ENCODE measurements at regions not wholly inside any gene's neighbourhood (a gene's known extent, or its start where the extent isn't known, plus 50 kb on each side); places are given as distances from the start of the nearest gene placed in this dataset.

DNA sequence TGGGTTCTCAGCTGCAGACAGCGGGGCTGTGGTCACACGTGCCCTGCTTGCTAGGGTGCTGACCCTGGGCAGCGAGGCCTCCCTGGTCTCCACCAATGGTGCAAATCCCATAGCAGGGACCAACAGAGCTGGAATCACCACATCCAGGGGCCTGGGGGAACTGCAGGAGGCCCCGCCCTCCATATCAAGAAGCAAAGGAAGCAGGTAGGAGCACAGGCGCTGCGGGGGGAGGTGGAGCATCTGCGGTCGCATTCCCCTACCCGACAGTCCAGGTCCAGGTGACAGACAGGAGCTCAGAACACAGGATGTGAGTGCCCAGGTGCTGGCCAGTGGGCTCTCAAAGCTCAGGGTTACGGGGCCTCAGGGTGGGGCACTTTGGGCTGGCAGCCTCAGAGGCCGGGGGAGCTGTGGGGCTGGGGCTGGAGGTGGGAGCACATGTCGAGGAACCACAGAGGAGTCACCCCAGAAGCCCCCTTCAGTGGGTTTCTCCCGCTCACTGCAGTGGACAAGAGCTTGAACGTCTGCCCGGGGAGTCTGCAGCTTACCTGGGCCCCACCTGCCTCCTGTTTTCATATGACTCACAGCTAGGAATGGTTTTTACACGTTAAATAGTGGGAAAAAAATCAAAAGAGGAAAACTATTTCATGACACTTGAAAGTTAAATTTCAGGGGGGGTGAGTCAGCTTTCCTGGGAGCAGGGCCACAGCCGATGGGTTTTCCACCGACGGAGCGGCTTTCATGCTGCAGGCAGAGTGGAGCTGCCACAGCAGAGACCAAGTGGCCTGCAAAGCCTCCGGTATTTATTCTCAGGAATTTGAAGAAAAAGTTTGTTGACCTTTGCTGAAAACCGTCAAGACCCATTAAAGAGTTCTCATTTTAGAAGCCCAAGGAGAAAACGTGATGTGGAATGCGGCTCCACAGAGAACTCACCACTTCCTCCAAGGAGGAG lies 148.7 kb upstream of the PPP2R2D start:
- DNase-seq = no peak
- H3K9me3 ChIP-seq (ENCODE audit: control extremely low read depth in 1 of 5, control insufficient read depth in 4 of 5, insufficient read depth in 2 of 5, low read depth in 1 of 5, low read length in 4 of 5) = no peaks in the 10 kb centered on the region
- ChIA-PET POLR2A (no interaction called here), CTCF (no interaction called here)
- no peaks in the 10 kb centered on the region for H3K36me3 ChIP-seq (ENCODE audit: control insufficient read depth in 4 of 4, insufficient read depth in 4 of 4, low read length in 3 of 4)
- peaks cover 0 to 46% (median 5%) of the 10 kb centered on the region in 5 experiments for H3K27me3 ChIP-seq (replicated peaks in 2 of 5; ENCODE audit: control insufficient read depth in 4 of 5, insufficient read depth in 5 of 5, low read length in 4 of 5)
- WGBS (ENCODE audit: insufficient coverage) = 80% methylated on average over 13 of the region's 24 CpGs
- H3K4me1 ChIP-seq (ENCODE audit: control extremely low read depth in 1 of 4, control insufficient read depth in 4 of 4, insufficient read depth in 4 of 4, low read length in 3 of 4) = peaks cover 0 to 12% (median 5%) of the 10 kb centered on the region in 4 experiments
- H3K4me3 ChIP-seq (ENCODE audit: control insufficient read depth in 1 of 7, extremely low read depth in 1 of 7, insufficient read depth in 4 of 7, low read depth in 2 of 7, low read length in 6 of 7) = no peak overlapping the region
- H3K27ac ChIP-seq (ENCODE audit: insufficient read depth in 1 of 2, low read depth in 1 of 2, low read length in 2 of 2, poor library complexity in 1 of 2, severe bottlenecking in 2 of 2) = no peak overlapping the region

DNA sequence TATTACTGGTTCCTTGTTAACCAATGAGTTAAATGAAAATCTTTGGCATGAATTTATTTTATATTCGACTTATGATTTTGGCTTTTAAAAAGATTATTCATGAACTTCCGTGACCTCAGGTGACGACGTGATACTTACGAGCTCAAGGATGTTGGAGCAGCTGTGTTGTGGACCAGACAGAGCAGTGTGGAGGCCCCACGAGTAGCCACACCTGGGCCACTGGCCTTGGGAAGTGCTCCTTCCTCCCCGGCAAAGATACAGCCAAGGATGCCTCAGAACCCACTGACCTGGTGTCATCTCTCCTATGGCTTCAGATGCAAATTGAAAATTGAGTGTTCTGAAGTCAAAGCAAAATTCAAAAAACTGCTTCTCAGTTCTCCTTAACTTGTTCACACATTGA lies 147.5 kb upstream of the PPP2R2D start:
- Histone ChIP-seq H3K9me3 (ENCODE audit: control extremely low read depth in 1 of 5, control insufficient read depth in 4 of 5, insufficient read depth in 2 of 5, low read depth in 1 of 5, low read length in 4 of 5) (no peaks in the 10 kb centered on the region), H3K4me1 (ENCODE audit: control extremely low read depth in 1 of 4, control insufficient read depth in 4 of 4, insufficient read depth in 4 of 4, low read length in 3 of 4) (peaks cover 0 to 12% (median 5%) of the 10 kb centered on the region in 4 experiments), H3K4me3 (ENCODE audit: control insufficient read depth in 1 of 7, extremely low read depth in 1 of 7, insufficient read depth in 4 of 7, low read depth in 2 of 7, low read length in 6 of 7) (no peak overlapping the region), H3K36me3 (ENCODE audit: control insufficient read depth in 4 of 4, insufficient read depth in 4 of 4, low read length in 3 of 4) (no peaks in the 10 kb centered on the region), H3K27ac (ENCODE audit: insufficient read depth in 1 of 2, low read depth in 1 of 2, low read length in 2 of 2, poor library complexity in 1 of 2, severe bottlenecking in 2 of 2) (no peak overlapping the region), H3K27me3 (replicated peaks in 2 of 5; ENCODE audit: control insufficient read depth in 4 of 5, insufficient read depth in 5 of 5, low read length in 4 of 5) (peaks cover 0 to 43% (median 5%) of the 10 kb centered on the region in 5 experiments)
- no peak for DNase-seq
- ChIA-PET POLR2A (no interaction called here), CTCF (no interaction called here)
- WGBS (ENCODE audit: insufficient coverage) = 90% methylated on average over 6 of the region's 7 CpGs

DNA sequence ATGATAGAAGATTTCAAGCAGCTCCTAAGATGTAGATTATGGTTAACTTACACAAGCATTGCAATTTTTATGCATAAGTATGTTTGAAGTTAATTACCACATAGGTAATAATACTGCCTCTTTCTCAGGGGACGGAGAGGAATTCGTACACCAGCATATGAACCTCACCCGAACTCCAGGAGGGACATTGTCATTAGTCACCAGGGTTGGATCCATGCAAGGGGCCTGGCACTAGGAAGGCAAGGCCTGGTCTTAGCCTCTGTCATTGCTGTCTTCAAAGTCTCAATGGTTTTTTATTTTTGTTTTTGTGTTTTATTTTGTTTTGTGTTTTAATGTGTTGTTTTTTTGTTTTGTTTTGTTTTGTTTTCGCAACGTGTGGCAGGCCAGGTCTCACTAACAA lies 145.6 kb upstream of the PPP2R2D start:
- WGBS (ENCODE audit: insufficient coverage) = 96% methylated on average over 5 of the region's 5 CpGs
- no peak overlapping the region for H3K4me3 ChIP-seq (ENCODE audit: control insufficient read depth in 1 of 7, extremely low read depth in 1 of 7, insufficient read depth in 4 of 7, low read depth in 2 of 7, low read length in 6 of 7)
- H3K27me3 ChIP-seq (replicated peaks in 2 of 5; ENCODE audit: control insufficient read depth in 4 of 5, insufficient read depth in 5 of 5, low read length in 4 of 5) = peaks cover 0 to 25% (median 2%) of the 10 kb centered on the region in 5 experiments
- no peak overlapping the region for H3K27ac ChIP-seq (ENCODE audit: insufficient read depth in 1 of 2, low read depth in 1 of 2, low read length in 2 of 2, poor library complexity in 1 of 2, severe bottlenecking in 2 of 2)
- CTCF ChIA-PET = no interaction called here
- no peaks in the 10 kb centered on the region for H3K9me3 ChIP-seq (ENCODE audit: control extremely low read depth in 1 of 5, control insufficient read depth in 4 of 5, insufficient read depth in 2 of 5, low read depth in 1 of 5, low read length in 4 of 5)
- peaks cover 0 to 5% (median 2%) of the 10 kb centered on the region in 4 experiments for H3K4me1 ChIP-seq (ENCODE audit: control extremely low read depth in 1 of 4, control insufficient read depth in 4 of 4, insufficient read depth in 4 of 4, low read length in 3 of 4)
- no peak for DNase-seq
- H3K36me3 ChIP-seq (ENCODE audit: control insufficient read depth in 4 of 4, insufficient read depth in 4 of 4, low read length in 3 of 4) = no peaks in the 10 kb centered on the region
- POLR2A ChIA-PET = no interaction called here

DNA sequence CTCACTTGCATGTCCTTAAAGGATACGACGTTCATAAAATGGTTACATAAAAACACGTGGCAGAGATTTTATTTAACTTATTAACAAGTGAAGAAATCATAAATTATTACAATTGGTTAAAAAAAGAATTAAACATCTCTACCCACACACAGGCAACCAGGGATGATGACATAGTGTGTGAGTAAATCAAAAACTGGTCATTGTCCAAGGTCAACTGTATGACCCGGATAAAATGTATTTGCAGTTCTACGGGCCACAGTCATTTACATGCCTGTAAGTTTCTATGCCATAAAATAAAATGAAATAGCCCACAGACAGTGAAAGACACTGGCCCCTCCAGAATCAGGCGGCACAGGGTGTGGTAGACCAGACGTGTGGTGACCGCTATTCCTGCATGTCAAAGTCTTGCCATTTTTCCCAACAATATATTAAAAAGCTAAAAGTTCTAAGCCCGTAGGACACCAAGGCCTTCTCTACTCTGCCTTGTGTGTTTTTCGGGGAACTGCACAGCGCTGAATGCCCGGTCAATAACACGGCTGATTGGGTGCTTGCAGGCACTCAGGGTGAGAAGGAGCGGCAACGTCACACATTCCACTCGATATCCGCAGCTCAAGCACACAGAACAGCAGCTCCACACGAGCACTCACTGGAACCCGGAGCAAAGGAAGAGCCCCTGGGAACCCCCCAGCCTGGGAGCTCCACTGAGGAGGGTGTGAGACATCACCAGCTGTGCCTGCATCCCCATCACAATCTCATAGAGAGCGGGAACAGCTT lies 143.3 kb upstream of the PPP2R2D start:
- ChIA-PET CTCF (interaction anchor here (1.2 to 2.0 kb wide), 2 partner anchors 10 to 28 kb away, joined by 3 to 4 read pairs; no protein-coding TSS in a partner anchor), POLR2A (no interaction called here)
- Histone ChIP-seq H3K4me3 (ENCODE audit: control insufficient read depth in 1 of 7, extremely low read depth in 1 of 7, insufficient read depth in 4 of 7, low read depth in 2 of 7, low read length in 6 of 7) (no peak overlapping the region), H3K9me3 (ENCODE audit: control extremely low read depth in 1 of 5, control insufficient read depth in 4 of 5, insufficient read depth in 2 of 5, low read depth in 1 of 5, low read length in 4 of 5) (no peaks in the 10 kb centered on the region), H3K36me3 (ENCODE audit: control insufficient read depth in 4 of 4, insufficient read depth in 4 of 4, low read length in 3 of 4) (no peaks in the 10 kb centered on the region), H3K27ac (ENCODE audit: insufficient read depth in 1 of 2, low read depth in 1 of 2, low read length in 2 of 2, poor library complexity in 1 of 2, severe bottlenecking in 2 of 2) (no peak overlapping the region), H3K4me1 (ENCODE audit: control extremely low read depth in 1 of 4, control insufficient read depth in 4 of 4, insufficient read depth in 4 of 4, low read length in 3 of 4) (peaks cover 0 to 12% (median 5%) of the 10 kb centered on the region in 4 experiments), H3K27me3 (replicated peaks in 2 of 5; ENCODE audit: control insufficient read depth in 4 of 5, insufficient read depth in 5 of 5, low read length in 4 of 5) (peaks cover 0 to 6% (median 2%) of the 10 kb centered on the region in 5 experiments)
- WGBS (ENCODE audit: insufficient coverage) = 96% methylated on average over 14 of the region's 20 CpGs
- DNase-seq = no peak

DNA sequence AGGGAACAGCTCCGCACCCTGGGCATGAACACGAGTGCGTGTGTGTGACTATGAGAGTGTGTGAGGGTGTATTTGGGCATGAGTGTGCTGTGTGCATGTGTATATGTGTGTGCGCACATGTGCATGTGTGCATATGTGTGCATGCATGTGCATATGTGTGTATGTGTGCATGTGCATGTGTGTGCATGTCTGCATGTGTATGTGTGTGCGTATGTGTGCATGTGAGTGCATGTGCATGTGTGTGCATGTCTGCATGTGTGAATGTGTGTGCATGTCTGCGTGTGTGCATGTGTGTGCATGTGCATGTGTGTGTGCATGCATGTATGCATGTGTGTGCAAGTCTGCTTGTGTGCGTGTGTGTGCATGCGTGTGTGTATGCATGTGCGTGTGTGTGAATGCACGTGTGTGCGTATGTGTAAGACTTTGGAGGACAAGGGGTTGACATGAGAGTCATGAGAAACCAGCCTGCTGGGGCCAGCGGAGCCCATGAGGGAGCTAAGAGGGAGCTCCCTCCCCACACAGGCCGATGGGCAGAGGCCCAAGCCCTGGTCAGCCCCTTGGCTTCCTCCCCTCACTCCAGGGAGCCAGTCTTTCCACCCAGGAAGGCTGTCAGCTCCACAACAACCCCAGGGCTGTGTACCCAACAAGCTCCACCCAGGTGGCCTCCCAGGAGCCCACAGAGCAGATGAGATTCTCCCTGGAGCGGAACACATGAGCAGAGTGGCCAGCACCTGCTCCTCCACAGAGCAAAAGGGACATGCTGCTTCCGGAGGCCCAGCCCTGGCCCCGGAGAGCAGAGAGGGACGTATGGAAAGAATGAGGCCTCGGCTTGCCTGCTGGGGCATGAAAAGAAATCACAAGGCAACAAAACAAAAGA lies 142.5 kb upstream of the PPP2R2D start:
- CTCF ChIA-PET = interaction anchor here (1.2 to 2.0 kb wide), 2 partner anchors 11 to 28 kb away, joined by 3 to 4 read pairs; no protein-coding TSS in a partner anchor
- POLR2A ChIA-PET = no interaction called here
- Histone ChIP-seq H3K9me3 (ENCODE audit: control extremely low read depth in 1 of 5, control insufficient read depth in 4 of 5, insufficient read depth in 2 of 5, low read depth in 1 of 5, low read length in 4 of 5) (no peaks in the 10 kb centered on the region), H3K4me3 (ENCODE audit: control insufficient read depth in 1 of 7, extremely low read depth in 1 of 7, insufficient read depth in 4 of 7, low read depth in 2 of 7, low read length in 6 of 7) (no peak overlapping the region), H3K4me1 (ENCODE audit: control extremely low read depth in 1 of 4, control insufficient read depth in 4 of 4, insufficient read depth in 4 of 4, low read length in 3 of 4) (peaks cover 0 to 17% (median 5%) of the 10 kb centered on the region in 4 experiments), H3K27me3 (replicated peaks in 2 of 5; ENCODE audit: control insufficient read depth in 4 of 5, insufficient read depth in 5 of 5, low read length in 4 of 5) (peaks cover 0 to 4% (median 0%) of the 10 kb centered on the region in 5 experiments), H3K36me3 (ENCODE audit: control insufficient read depth in 4 of 4, insufficient read depth in 4 of 4, low read length in 3 of 4) (no peaks in the 10 kb centered on the region), H3K27ac (ENCODE audit: insufficient read depth in 1 of 2, low read depth in 1 of 2, low read length in 2 of 2, poor library complexity in 1 of 2, severe bottlenecking in 2 of 2) (no peak overlapping the region)
- DNase-seq = no peak
- 90% methylated on average over 18 of the region's 18 CpGs for WGBS (ENCODE audit: insufficient coverage)

DNA sequence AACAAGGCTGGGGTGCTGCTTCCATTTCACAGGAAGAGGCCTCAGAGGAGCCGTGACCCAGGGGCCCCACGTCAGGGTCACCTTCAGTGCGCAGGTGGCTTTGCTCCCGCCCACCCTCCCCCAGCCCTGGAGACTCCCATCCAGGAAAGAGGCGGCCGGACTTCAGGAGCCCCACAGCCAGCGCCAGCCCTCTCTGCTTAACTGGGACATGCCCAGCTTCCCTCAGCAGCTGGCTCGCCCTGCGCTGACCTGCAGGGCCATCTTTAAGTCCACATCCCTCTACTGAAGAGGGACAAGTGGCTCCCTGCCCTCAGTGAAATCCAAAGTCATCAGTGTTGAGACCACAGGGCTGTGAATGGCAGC lies 141.9 kb upstream of the PPP2R2D start:
- H3K4me1 ChIP-seq (ENCODE audit: control extremely low read depth in 1 of 4, control insufficient read depth in 4 of 4, insufficient read depth in 4 of 4, low read length in 3 of 4) = peaks cover 0 to 18% (median 5%) of the 10 kb centered on the region in 4 experiments
- H3K36me3 ChIP-seq (ENCODE audit: control insufficient read depth in 4 of 4, insufficient read depth in 4 of 4, low read length in 3 of 4) = no peaks in the 10 kb centered on the region
- H3K27me3 ChIP-seq (replicated peaks in 2 of 5; ENCODE audit: control insufficient read depth in 4 of 5, insufficient read depth in 5 of 5, low read length in 4 of 5) = peaks cover 0 to 5% (median 0%) of the 10 kb centered on the region in 5 experiments
- H3K9me3 ChIP-seq (ENCODE audit: control extremely low read depth in 1 of 5, control insufficient read depth in 4 of 5, insufficient read depth in 2 of 5, low read depth in 1 of 5, low read length in 4 of 5) = no peaks in the 10 kb centered on the region
- no peak overlapping the region for H3K4me3 ChIP-seq (ENCODE audit: control insufficient read depth in 1 of 7, extremely low read depth in 1 of 7, insufficient read depth in 4 of 7, low read depth in 2 of 7, low read length in 6 of 7)
- ChIA-PET POLR2A (no interaction called here), CTCF (interaction anchor here (1.2 kb wide), 1 partner anchor 27 kb away, joined by 3 read pairs; no protein-coding TSS in a partner anchor)
- no peak overlapping the region for H3K27ac ChIP-seq (ENCODE audit: insufficient read depth in 1 of 2, low read depth in 1 of 2, low read length in 2 of 2, poor library complexity in 1 of 2, severe bottlenecking in 2 of 2)
- DNase-seq = no peak
- 87% methylated on average over 7 of the region's 9 CpGs for WGBS (ENCODE audit: insufficient coverage)

Data from common myeloid progenitor, CD34-positive (primary cell).